Femur (tissue), 1 donor: ENCODE measurements at regions not wholly inside any gene's neighbourhood (a gene's known extent, or its start where the extent isn't known, plus 50 kb on each side); places are given as distances from the start of the nearest gene placed in this dataset.
A peak's percentile ranks its signal among the peaks of the same experiment; 100 is the strongest.

Experiments
- DNase-seq: peaks from one replicate; pipeline ENCODE4 v3.0.0-alpha.2; 2017

GRCh38 chr11:134541951-134542350 lies 129.9 kb upstream of the B3GAT1 start:
- DNase-seq = no peak

GRCh38 chr11:134541355-134541754 lies 129.3 kb upstream of the B3GAT1 start:
- no peak for DNase-seq

GRCh38 chr11:134539285-134539684 lies 127.2 kb upstream of the B3GAT1 start:
- no peak for DNase-seq

- peak; percentile 5 for DNase-seq
Measured at GRCh38 chr11:134538742-134539141, 126.7 kb upstream of the B3GAT1 start.

GRCh38 chr11:134537941-134538340 lies 125.9 kb upstream of the B3GAT1 start:
- peak; percentile 7 for DNase-seq

- peak; percentile 6 for DNase-seq
Measured at GRCh38 chr11:134537296-134537695, 125.3 kb upstream of the B3GAT1 start.

GRCh38 chr11:134536677-134537076 lies 124.6 kb upstream of the B3GAT1 start:
- DNase-seq = peak; percentile 20

- peak; percentile 9 for DNase-seq
Measured at GRCh38 chr11:134536219-134536618, 124.2 kb upstream of the B3GAT1 start.

GRCh38 chr11:134535029-134536025 lies 123.3 kb upstream of the B3GAT1 start:
- DNase-seq = peak; percentile 10

- DNase-seq = no peak
Measured at GRCh38 chr11:134533511-134533910, 121.5 kb upstream of the B3GAT1 start.

- no peak for DNase-seq
Measured at GRCh38 chr11:134532921-134533421, 120.9 kb upstream of the B3GAT1 start.

- no peak for DNase-seq
Measured at GRCh38 chr11:134532131-134532920, 120.3 kb upstream of the B3GAT1 start.

- DNase-seq = peak; percentile 23
Measured at GRCh38 chr11:134531327-134532130, 119.5 kb upstream of the B3GAT1 start.

- peak; percentile 27 for DNase-seq
Measured at GRCh38 chr11:134530636-134531326, 118.7 kb upstream of the B3GAT1 start.

GRCh38 chr11:134529212-134530096 lies 117.4 kb upstream of the B3GAT1 start:
- peak; percentile 10 for DNase-seq

- peak; percentile 4 for DNase-seq
Measured at GRCh38 chr11:134528453-134528852, 116.4 kb upstream of the B3GAT1 start.

- DNase-seq = peak; percentile 3
Measured at GRCh38 chr11:134527382-134528243, 115.6 kb upstream of the B3GAT1 start.

GRCh38 chr11:134524896-134525845 lies 113.1 kb upstream of the B3GAT1 start:
- DNase-seq = no peak

GRCh38 chr11:134524201-134524600 lies 112.2 kb upstream of the B3GAT1 start:
- DNase-seq = no peak
